HG02938 (cell line): ENCODE measurements at regions not wholly inside any gene's neighbourhood (a gene's known extent, or its start where the extent isn't known, plus 50 kb on each side); places are given as distances from the start of the nearest gene placed in this dataset.

Source experiments
- ATAC-seq: cut with Tn5 transposase; IDR thresholded peaks from one replicate; pipeline ENCODE4 v1.9.1; 2021; ENCODE audit warnings: mild to moderate bottlenecking, moderate library complexity; ENCODE audit not compliant: unreplicated experiment

- no peak for ATAC-seq
Measured at GRCh38 chr17:79457376-79457775, 153.5 kb downstream of the RBFOX3 start.

DNA sequence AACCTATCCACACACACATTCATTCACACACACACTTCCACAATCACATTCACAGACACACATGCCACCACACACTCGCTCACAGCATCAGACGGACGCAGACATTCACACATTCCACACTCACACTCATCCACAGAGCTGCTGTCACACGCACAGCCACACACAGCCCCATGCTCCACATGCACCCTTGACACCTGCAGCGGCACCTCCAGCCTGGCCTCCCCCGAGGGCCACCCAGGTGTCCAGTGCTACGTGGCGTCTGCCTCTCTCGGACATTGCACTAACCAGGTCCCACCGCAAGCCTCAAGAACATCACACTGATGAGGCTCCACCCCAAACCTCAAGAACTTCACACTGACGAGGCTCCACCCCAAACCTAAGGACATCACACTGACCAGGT is 155.2 kb downstream of the RBFOX3 start:
- ATAC-seq: no peak

- ATAC-seq: no peak
Measured at GRCh38 chr17:79454826-79455225, 156.0 kb downstream of the RBFOX3 start.

- ATAC-seq: no peak
Measured at GRCh38 chr17:79453481-79453880, 157.4 kb downstream of the RBFOX3 start.

GRCh38 chr17:79452706-79453105 is 158.1 kb downstream of the RBFOX3 start:
- ATAC-seq: no peak

DNA sequence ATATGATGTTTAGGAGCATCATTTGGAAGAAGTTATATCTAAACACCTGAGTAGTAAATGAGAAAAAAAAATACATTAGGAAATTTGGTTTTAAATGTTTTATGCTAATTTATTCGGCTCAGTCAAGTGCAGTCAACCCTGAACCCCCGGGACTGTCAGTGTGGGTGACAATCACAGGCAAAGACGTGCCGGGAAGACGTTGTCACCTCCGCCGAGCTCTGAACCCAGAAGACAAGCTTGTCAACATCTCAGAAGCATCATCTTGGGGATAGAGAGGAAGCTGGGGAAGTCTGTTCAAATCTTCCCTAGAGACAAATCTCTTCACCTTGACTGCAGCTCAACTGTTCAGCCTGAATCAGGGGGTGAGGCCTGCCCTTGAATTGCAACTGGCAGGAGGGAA is 159.7 kb downstream of the RBFOX3 start:
- no peak for ATAC-seq

- ATAC-seq: no peak
Measured at GRCh38 chr17:79446399-79447009, 164.3 kb downstream of the RBFOX3 start.

GRCh38 chr17:79444198-79444597 is 166.7 kb downstream of the RBFOX3 start:
- no peak for ATAC-seq

- no peak for ATAC-seq
Measured at GRCh38 chr17:79443026-79443425, 167.8 kb downstream of the RBFOX3 start.

DNA sequence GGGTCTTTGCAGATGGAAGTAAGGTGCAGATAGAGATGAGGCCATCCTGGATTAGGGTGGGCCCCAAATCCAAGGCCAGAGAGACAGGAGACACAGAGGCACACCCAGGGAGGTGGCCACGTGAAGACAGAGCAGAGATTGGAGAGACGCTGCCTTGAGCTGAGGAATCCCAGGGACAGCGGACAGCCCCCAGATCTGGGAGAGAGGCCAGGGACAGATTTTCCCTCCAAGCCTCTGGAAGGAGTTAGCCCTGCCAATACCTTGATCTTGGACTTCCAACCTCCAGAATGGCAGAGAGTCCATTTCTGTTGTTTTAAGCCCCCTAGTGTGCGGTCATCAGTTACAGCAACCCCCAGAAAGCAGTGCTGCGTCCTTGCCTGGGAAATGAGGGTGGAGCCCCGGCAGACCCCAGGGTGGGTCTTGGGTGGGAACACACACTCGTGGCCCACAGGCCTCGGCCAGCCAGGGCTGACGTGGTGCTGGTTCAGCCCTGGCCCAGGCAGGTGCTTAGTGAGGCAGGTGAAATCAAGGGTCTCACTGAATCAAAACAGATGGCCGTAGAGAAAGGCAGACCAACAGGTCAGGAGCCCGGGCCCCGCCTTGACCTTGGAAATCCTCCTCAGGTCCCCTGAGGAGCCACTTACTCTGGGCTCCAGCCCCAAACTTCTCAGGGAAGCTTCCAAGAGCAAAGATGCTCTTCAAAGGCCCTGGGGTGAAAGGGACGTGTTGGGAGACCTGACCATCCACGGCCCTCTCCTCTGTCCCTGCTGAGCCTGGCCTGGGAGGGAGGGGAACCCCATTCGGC is 169.3 kb downstream of the RBFOX3 start:
- no peak for ATAC-seq

GRCh38 chr17:79440251-79440650 is 170.6 kb downstream of the RBFOX3 start:
- ATAC-seq: no peak

DNA sequence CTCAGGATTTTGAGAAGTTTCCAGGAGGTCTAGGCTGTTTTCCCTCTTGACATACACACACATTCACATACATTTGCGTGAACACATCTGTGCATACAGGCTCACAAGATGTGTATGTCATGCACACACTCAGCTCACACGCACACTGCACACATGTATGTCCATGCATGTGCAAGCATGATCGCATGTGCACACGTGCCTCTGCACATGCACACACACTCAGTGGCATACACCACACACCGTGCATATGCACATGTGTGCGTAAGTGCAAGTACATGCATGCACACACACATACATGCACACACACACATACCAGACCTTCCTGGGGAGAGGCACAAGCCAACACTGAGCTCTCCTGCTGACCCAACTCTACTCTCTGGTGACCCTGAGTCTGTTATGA is 171.4 kb downstream of the RBFOX3 start:
- no peak for ATAC-seq

DNA sequence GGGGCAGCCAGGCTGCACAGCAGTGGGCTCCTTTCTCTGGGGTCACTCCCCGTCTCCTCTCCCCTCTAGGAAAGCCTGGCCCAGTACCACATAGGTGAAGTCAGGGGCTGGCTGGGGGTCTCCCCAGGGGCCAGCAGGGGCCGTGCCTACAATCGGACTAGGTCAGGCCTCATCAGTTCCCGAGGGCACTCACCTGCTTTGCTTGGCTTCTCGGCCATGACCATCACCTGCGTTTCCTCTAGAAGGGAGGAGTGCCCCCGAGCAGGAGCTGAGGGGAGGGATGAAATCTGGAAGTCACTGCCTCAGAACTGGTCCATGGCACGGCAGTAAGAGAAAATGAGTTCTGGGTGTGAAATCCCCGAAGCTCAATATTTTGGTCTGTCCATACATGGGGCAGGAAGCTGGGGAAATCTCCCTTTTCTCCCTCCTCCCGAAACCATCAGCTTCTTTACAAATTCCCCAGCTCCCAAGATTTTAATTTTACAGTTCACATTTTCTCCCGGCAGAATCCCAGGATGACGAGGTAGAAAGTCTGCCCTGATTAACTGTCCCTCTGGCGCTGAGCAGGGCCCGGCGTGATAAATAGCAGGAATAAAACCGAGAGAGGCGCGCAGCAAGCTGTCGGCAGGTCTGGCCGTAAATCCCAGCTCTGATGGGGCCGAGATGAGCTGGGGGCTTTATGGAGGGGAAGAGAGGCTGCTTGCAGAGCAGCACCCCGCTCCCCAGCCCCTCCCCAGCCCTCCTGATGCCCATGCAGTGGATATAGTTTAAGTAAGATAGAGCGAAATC is 172.1 kb downstream of the RBFOX3 start:
- ATAC-seq: no peak

DNA sequence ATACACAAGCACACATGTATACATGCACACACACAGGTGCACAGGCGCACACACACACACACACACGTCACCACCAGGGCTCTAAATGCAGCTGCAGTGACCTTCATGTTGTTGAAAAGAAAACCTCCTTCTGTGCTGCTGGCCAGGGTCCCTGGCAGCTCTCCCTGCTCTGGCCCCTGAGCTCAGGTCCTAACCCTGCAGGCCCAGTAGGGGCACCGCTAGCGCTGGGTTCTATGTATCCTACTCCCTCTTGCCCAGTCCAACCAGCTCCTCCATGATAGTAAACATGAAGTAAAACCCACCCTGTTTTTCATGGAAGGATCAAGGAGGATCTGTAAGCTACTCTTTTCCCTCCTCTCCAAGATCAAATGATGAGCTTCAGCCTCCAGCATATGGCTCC is 172.8 kb downstream of the RBFOX3 start:
- no peak for ATAC-seq

DNA sequence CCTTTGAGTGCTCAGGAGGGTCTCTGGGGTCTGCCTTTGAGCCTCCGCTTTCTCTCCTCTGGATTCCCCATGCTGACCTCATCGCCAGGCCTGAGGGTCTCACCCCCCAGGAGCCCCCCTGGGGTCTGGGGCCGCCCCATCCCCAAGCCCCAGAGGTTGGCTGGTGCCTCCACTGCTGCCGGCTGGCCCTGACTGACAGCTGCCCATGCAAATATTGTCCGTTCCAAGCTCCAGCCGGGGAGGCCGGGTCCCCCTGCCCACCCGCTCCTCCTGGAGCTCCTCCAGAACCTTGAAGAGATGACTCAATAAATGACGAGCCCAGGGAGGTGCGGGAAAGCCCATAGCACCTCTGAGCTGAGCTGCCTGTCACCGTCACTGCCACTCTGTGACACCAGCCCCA is 173.8 kb downstream of the RBFOX3 start:
- ATAC-seq: no peak

DNA sequence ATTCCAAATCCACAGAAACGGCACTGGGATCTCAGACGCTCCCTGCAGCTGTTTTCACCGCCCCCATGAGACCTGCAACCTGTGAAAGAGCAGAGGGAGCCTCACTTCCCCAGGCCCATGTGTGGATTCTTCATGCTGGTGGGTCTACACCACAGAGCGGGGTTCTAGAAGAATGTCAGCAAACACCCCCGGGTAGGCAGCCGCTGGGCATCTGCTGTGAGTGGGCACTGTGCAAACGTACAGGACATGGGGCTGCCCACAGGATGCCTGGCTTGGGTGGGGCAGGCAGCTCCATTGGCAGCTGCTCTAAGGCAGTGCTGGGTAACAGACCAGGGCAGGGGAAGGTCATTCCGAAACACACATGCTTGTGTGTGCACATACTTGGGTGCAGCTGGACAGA is 174.9 kb downstream of the RBFOX3 start:
- ATAC-seq: no peak

- ATAC-seq: no peak
Measured at GRCh38 chr17:79435296-79435695, 175.6 kb downstream of the RBFOX3 start.

DNA sequence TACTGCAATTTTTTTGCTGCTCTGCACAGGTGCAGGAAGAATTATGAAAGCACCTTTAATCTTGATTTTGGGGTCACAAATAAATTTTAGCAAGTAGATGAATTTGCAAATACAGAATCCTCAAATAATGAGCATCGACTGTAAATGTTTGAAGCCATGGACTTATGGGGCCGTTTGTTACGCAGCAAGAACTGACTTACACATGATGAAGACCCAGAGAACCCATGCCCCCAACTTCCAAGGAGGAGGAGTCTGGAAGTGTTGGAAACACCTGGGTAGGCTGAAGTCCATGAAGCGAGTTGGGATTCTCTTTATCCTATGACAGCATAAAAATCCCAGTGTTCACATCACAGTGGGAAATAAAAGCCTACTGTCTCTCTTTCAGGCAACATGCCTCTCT is 176.6 kb downstream of the RBFOX3 start:
- no peak for ATAC-seq

DNA sequence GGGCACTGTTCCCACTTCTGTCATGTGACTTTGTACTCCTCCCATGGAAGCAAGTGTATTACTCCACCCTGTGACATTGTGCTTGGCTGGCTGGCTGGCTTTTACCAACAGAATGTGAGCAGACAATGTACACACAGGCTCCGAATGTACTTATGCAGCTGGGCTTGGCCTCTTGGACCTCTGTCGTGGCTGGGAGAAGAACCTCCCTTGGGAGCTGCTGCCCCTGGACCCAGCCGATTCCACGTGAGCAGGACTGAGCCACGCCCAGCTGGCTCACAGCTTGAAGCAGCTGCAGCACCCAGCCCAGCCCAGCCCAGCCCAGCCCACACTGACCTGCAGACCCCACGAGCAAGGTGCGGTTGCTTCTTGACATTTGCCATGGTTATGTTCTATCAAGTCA is 177.5 kb downstream of the RBFOX3 start:
- no peak for ATAC-seq

GRCh38 chr17:79431175-79431574 is 179.7 kb downstream of the RBFOX3 start:
- no peak for ATAC-seq

DNA sequence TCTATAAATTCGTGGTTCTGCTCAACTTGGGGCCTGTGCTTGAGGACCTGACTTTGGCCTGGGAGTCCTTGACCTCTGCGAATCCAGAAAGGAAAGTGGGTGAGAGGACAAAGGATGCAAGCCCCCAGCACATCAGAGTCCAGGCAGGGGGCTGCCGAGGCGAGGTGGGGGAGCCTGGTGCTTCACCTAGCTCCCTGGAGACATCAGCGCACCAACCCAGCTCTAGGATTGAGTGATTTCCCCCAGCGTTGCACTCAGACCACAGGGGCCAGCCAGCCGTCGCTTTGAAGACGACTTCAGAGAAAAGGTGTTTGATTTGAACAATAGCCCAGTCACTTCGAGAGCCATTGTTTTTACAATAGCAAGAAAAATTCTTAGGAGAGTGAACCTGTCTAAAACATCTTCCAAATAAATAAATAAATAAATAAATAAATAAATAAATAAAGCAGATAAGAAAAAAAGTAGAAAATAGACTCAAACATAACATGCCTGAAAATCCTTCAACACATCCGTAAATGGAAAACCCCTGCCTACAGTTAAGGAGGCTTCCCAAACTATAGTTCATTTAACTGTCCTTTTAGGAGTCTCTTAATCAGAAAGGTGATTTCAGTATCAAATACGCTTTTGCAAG is 180.9 kb downstream of the RBFOX3 start:
- no peak for ATAC-seq
